ENCODE measurements at regions not wholly inside any gene's neighbourhood (a gene's known extent, or its start where the extent isn't known, plus 50 kb on each side); places are given as distances from the start of the nearest gene placed in this dataset.
"Not testable (repeated sequence)": the region's sequence is repeated elsewhere in the genome, so short reads cannot be mapped to it uniquely, and the experiment has no call there.

DNA sequence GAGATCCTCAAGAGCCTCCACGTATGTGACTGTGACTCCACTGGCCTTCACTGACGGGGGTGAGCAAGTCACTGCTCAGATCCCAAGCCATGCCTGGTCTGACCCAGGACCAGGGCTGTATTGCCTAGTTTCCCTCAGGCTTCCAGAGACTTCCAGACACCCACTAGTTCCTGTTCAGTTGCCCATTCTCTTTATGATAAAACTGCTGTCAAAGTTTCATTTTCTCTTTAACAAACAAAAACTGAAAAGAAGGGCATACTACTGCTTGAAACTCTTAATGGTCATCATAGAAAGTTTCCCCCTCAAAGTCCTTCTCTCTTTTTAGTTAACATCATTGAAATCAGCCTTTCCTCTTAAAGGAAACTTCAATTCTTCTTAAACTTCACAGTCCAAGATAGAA lies 105.7 kb upstream of the GHR start:
- no peak for DNase-seq
- Histone ChIP-seq H3K4me3 (no peak overlapping the region), H3K4me1 (no peaks in the 10 kb centered on the region), H3K27me3 (ENCODE audit: low read depth) (peaks cover 5% of the 10 kb centered on the region), H3K9me3 (replicated peaks) (peaks cover 32% of the 10 kb centered on the region), H3K36me3 (no peaks in the 10 kb centered on the region), H3K27ac (replicated peaks) (no peak overlapping the region)
- TF ChIP-seq, protein P1, sequence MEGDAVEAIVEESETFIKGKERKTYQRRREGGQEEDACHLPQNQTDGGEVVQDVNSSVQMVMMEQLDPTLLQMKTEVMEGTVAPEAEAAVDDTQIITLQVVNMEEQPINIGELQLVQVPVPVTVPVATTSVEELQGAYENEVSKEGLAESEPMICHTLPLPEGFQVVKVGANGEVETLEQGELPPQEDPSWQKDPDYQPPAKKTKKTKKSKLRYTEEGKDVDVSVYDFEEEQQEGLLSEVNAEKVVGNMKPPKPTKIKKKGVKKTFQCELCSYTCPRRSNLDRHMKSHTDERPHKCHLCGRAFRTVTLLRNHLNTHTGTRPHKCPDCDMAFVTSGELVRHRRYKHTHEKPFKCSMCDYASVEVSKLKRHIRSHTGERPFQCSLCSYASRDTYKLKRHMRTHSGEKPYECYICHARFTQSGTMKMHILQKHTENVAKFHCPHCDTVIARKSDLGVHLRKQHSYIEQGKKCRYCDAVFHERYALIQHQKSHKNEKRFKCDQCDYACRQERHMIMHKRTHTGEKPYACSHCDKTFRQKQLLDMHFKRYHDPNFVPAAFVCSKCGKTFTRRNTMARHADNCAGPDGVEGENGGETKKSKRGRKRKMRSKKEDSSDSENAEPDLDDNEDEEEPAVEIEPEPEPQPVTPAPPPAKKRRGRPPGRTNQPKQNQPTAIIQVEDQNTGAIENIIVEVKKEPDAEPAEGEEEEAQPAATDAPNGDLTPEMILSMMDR (IDR thresholded peaks at IDR 0.05; ENCODE audit: borderline replicate concordance), result no peak
- intact Hi-C loops (cut with micrococcal nuclease), result no loop called here

DNA sequence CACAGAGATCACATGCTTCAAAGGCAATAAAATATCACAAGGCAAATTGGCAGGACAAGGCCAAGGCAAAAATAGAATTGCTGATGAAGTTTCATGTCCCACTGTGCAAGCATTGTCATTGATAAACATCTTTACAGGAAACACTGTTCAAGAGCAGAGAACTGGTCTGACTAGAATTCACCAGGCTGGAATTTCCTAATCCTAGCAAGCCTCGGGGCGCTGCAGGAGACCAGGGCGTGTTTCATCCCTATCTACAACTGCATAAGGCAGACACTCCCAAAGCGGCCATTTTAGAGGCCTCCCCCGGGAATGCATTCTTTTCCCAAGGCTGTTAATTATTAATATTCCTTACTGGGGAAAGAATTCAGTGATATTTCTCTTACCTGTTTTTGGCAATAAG lies 103.7 kb upstream of the GHR start:
- H3K4me3 ChIP-seq; H3K27me3 ChIP-seq (ENCODE audit: low read depth); H3K36me3 ChIP-seq; H3K4me1 ChIP-seq; H3K27ac ChIP-seq (replicated peaks); intact Hi-C loops (cut with micrococcal nuclease); DNase-seq: not testable (repeated sequence)
- H3K9me3 ChIP-seq (replicated peaks), result peaks cover 32% of the 10 kb centered on the region

DNA sequence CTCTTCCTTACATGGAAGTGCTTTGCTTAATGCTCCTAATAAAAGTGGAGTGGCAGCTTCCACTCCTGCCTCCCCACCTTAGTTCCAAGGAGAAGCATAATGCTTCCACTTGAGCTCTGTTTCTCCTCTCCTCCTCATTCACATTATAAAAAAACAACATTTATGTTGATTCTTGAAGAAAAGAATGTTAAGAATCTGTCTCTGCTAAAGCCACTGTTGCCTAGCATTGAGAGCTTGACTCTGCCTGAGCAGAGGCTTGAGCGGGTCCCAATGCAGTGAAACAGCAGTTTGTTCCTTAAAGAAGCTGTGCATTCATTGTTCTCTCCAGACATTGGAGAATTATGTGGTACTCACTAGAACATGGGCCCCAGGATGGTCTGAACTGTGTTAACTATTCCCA lies 101.5 kb upstream of the GHR start:
- H3K36me3 ChIP-seq, result no peaks in the 10 kb centered on the region
- H3K9me3 ChIP-seq (replicated peaks), result peaks cover 32% of the 10 kb centered on the region
- TF ChIP-seq, protein P1 (IDR thresholded peaks at IDR 0.05; ENCODE audit: borderline replicate concordance), result no peak
- no peak for DNase-seq
- no peak overlapping the region for H3K27ac ChIP-seq (replicated peaks)
- H3K4me3 ChIP-seq, result no peak overlapping the region
- peaks cover 5% of the 10 kb centered on the region for H3K27me3 ChIP-seq (ENCODE audit: low read depth)
- no peaks in the 10 kb centered on the region for H3K4me1 ChIP-seq
- intact Hi-C loops (cut with micrococcal nuclease), result no loop called here

DNA sequence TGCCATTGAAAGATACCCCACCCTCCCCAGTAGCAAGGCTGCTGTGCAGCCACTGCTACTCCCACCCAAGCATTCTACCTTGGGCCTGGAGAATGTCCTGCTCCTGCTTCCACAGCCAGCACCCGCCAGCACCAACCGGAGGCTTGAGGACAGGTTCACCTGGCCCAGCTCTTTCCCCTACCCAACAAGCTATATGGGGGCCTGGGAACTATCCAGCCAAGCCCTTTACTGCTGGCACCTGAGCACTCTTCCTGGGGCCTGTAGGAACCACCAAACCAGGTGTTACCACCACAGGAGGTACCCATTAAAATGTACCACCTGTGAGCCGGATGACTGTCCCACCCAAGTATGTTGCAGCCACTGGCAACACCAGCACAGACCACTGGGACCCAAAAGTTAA lies 86.1 kb upstream of the GHR start:
- intact Hi-C loops (cut with micrococcal nuclease), result no loop called here
- H3K9me3 ChIP-seq (replicated peaks), result peaks cover 47% of the 10 kb centered on the region
- H3K27ac ChIP-seq (replicated peaks), result no peak overlapping the region
- H3K4me1 ChIP-seq, result no peaks in the 10 kb centered on the region
- H3K27me3 ChIP-seq (ENCODE audit: low read depth), result no peaks in the 10 kb centered on the region
- no peak for DNase-seq
- no peak overlapping the region for H3K4me3 ChIP-seq
- H3K36me3 ChIP-seq, result no peaks in the 10 kb centered on the region
- TF ChIP-seq, protein P1 (IDR thresholded peaks at IDR 0.05; ENCODE audit: borderline replicate concordance), result no peak

DNA sequence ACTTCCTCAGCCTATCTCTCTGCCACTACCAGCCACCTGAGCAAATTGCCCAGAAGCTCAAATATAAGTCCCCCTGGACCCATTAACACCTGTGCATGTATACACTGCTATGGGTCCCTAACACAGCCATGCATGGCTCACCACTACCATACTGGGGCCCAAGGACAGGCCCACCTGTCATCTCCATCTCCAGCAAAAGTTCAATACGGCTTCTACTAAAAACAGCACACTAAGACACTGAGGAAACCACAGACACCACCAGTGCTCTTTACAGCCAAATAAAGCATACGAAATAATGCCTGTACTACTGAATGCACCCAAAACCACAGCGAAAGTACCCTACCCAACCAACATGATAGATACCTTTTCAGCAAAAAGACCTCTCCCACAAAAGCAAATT lies 85.6 kb upstream of the GHR start:
- H3K27me3 ChIP-seq (ENCODE audit: low read depth), result no peaks in the 10 kb centered on the region
- H3K9me3 ChIP-seq (replicated peaks), result peaks cover 51% of the 10 kb centered on the region
- H3K4me1 ChIP-seq, result no peaks in the 10 kb centered on the region
- H3K27ac ChIP-seq (replicated peaks), result no peak overlapping the region
- no peak for DNase-seq
- TF ChIP-seq, protein P1 (IDR thresholded peaks at IDR 0.05; ENCODE audit: borderline replicate concordance), result no peak
- no peak overlapping the region for H3K4me3 ChIP-seq
- intact Hi-C loops (cut with micrococcal nuclease), result no loop called here
- H3K36me3 ChIP-seq, result no peaks in the 10 kb centered on the region

DNA sequence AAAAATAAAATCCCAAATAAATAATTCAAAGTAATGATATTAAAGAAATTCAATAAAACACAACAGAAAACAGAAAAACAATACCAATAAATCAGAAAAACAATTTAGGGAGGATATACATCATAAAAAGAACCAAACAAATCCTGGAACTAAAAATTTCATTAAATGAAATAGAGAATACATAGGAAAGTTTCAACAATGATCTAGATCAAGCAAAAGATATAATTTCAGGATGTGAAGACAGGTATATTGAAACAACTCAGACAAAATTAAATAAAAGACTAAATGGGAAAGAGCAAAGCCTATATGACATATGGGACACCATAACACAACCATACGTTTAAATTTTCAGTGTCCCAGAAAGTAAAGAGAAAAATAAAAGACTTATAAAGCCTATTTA lies 85.1 kb upstream of the GHR start:
- H3K27ac ChIP-seq (replicated peaks), result no peak overlapping the region
- H3K4me1 ChIP-seq, result no peaks in the 10 kb centered on the region
- H3K36me3 ChIP-seq, result no peaks in the 10 kb centered on the region
- no peak for DNase-seq
- intact Hi-C loops (cut with micrococcal nuclease), result no loop called here
- no peak overlapping the region for H3K4me3 ChIP-seq
- TF ChIP-seq, protein P1 (IDR thresholded peaks at IDR 0.05; ENCODE audit: borderline replicate concordance), result no peak
- peaks cover 57% of the 10 kb centered on the region for H3K9me3 ChIP-seq (replicated peaks)
- H3K27me3 ChIP-seq (ENCODE audit: low read depth), result no peaks in the 10 kb centered on the region
